CD4-positive, alpha-beta T cell (primary cell): ENCODE measurements at regions not wholly inside any gene's neighbourhood (a gene's known extent, or its start where the extent isn't known, plus 50 kb on each side); places are given as distances from the start of the nearest gene placed in this dataset.

Experiments used
- ATAC-seq: fragments of 200-7000 bp; cut with Tn5 transposase; one replicate; pipeline ENCODE4 v1.10.0; 2022; ENCODE audit warnings: mild to moderate bottlenecking; ENCODE audit not compliant: poor library complexity
- CTCF ChIA-PET: fragments of 350-600 bp; sonication (Branson Sonifier 250); formaldehyde crosslinking; loops from one replicate; lab custom pipeline; 2021; ENCODE audit warnings: antibody characterized with exemption, inconsistent platforms; lab: Charles Lee
- POLR2A ChIA-PET: fragments of 350-600 bp; sonication (Branson Sonifier 250); formaldehyde crosslinking; loops from one replicate; lab custom pipeline; 2021; ENCODE audit warnings: antibody characterized with exemption, inconsistent platforms; lab: Charles Lee
- DNase-seq, 14 experiments: peaks; one replicate each; pipeline ENCODE4 v3.0.0-alpha.2; 2013 to 2020; ENCODE audit warnings: mixed read lengths in 2 of 14
- H3K27ac ChIP-seq, 2 donors: one replicate each; pipeline versions ENCODE4 v1.5.1 to v1.7.0; 2013; ENCODE audit warnings: low read length in 2 of 2, low read depth in 1 of 2, mild to moderate bottlenecking in 1 of 2
- H3K27me3 ChIP-seq, 2 experiments: 1 replicate in 1 of 2; 2 replicates in 1 of 2; pipeline versions ENCODE4 v1.6.1 to v1.7.0; 2013; ENCODE audit warnings: low read length in 2 of 2, control low read depth in 1 of 2, mild to moderate bottlenecking in 1 of 2, moderate library complexity in 1 of 2; ENCODE audit not compliant: insufficient read depth in 2 of 2, control insufficient read depth in 1 of 2
- H3K36me3 ChIP-seq: one replicate; pipeline ENCODE4 v1.6.1; 2013; ENCODE audit warnings: low read length, control low read depth; ENCODE audit not compliant: insufficient read depth
- H3K4me1 ChIP-seq: one replicate; pipeline ENCODE4 v1.6.1; 2013; ENCODE audit warnings: low read length, control low read depth; ENCODE audit not compliant: insufficient read depth
- H3K4me3 ChIP-seq: one replicate; pipeline ENCODE4 v1.5.1; 2013; ENCODE audit warnings: mild to moderate bottlenecking, low read length, moderate library complexity
- H3K9me3 ChIP-seq, 2 experiments: 1 replicate in 1 of 2; 2 replicates in 1 of 2; pipeline versions ENCODE4 v1.6.1 to v1.7.0; 2013; ENCODE audit warnings: low read length in 2 of 2, mild to moderate bottlenecking in 2 of 2, control low read depth in 1 of 2, moderate library complexity in 1 of 2; ENCODE audit not compliant: control insufficient read depth in 1 of 2, insufficient read depth in 1 of 2
- H3K27ac Mint-ChIP-seq: one replicate; pipeline ENCODE4 v1.8.0; 2020; ENCODE audit warnings: mixed read lengths
- H3K27me3 Mint-ChIP-seq: one replicate; pipeline ENCODE4 v1.8.0; 2021; ENCODE audit warnings: mixed read lengths
- H3K36me3 Mint-ChIP-seq: one replicate; pipeline ENCODE4 v1.8.0; 2021; ENCODE audit warnings: low read depth, mixed read lengths
- H3K4me1 Mint-ChIP-seq: one replicate; pipeline ENCODE4 v1.8.0; 2021; ENCODE audit warnings: low read depth, mixed read lengths
- H3K4me3 Mint-ChIP-seq: one replicate; pipeline ENCODE4 v1.8.0; 2020; ENCODE audit warnings: mild to moderate bottlenecking, mixed read lengths
- H3K9me3 Mint-ChIP-seq: one replicate; pipeline ENCODE4 v1.8.0; 2020; ENCODE audit warnings: mixed read lengths
- intact Hi-C, 2 experiments: fragments of 100-400 bp; cut with DNase I in 1 of 2; cut with micrococcal nuclease in 1 of 2; formaldehyde crosslinking; loops; one replicate each; pipeline versions ENCODE4 v1.15.1 to v1.9.0; 2023 to 2025; cut with DNase I, micrococcal nuclease
- TF ChIP-seq, protein P1 (sequence below): fragments of 200-600 bp; IDR thresholded peaks from one replicate; pipeline ENCODE4 v1.8.0; 2022; ENCODE audit warnings: antibody characterized with exemption, mild to moderate bottlenecking

DNA sequence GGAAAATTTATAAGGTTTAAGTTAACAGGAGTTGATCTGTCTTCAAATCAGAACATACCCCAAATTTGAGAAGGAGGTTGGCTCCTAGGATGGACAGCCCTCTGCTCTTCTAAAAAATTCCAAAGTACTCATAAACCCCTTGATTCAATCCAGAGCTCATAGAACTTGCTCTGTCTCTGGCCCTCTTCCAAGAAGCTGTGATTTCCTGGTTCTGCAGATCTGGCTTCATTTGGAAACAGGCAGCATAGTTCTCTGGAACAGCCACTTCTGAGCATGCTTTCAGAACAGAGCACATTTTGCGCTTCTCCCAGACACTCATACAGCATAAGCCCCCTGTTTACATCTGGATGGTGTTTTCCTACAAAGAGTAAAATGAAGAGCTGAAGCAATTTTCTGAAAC, 96.7 kb downstream of the KBTBD8 start:
- Mint-ChIP-seq H3K36me3 (no peaks in the 10 kb centered on the region), H3K4me3 (no peak overlapping the region), H3K4me1 (no peaks in the 10 kb centered on the region), H3K27me3 (peaks cover 20% of the 10 kb centered on the region), H3K27ac (no peak overlapping the region), H3K9me3 (no peaks in the 10 kb centered on the region)
- no peaks in the 10 kb centered on the region for H3K27me3 ChIP-seq
- no peak overlapping the region for H3K4me3 ChIP-seq
- H3K27ac ChIP-seq: no peak overlapping the region
- no peaks in the 10 kb centered on the region for H3K36me3 ChIP-seq
- TF ChIP-seq, protein P1, sequence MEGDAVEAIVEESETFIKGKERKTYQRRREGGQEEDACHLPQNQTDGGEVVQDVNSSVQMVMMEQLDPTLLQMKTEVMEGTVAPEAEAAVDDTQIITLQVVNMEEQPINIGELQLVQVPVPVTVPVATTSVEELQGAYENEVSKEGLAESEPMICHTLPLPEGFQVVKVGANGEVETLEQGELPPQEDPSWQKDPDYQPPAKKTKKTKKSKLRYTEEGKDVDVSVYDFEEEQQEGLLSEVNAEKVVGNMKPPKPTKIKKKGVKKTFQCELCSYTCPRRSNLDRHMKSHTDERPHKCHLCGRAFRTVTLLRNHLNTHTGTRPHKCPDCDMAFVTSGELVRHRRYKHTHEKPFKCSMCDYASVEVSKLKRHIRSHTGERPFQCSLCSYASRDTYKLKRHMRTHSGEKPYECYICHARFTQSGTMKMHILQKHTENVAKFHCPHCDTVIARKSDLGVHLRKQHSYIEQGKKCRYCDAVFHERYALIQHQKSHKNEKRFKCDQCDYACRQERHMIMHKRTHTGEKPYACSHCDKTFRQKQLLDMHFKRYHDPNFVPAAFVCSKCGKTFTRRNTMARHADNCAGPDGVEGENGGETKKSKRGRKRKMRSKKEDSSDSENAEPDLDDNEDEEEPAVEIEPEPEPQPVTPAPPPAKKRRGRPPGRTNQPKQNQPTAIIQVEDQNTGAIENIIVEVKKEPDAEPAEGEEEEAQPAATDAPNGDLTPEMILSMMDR: no peak
- H3K4me1 ChIP-seq: no peaks in the 10 kb centered on the region
- intact Hi-C loops: no loop called here
- H3K9me3 ChIP-seq: no peaks in the 10 kb centered on the region
- ChIA-PET CTCF (no interaction called here), POLR2A (no interaction called here)
- DNase-seq (no peak), ATAC-seq (no peak)

DNA sequence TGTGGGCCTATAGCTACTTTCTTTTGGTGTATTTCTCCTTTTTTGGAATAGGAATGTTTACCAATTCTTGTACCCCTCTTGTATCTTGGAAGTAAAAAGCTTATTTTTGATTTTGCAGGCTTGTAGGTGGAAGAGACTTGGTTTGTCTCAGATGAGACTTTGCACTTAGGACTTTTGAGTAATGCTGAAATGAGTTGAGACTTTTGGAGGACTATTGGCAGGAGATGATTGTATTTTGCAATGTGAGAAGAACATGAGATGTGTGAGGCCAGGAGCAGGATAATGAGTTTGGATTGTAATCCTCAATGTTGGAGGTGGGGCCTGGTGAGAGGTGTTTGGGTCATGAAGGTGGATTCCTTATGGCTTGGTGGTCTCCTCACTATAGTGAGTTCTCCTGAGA, 106.3 kb downstream of the KBTBD8 start:
- POLR2A ChIA-PET: no interaction called here
- TF ChIP-seq, protein P1: no peak
- no peak for DNase-seq

DNA sequence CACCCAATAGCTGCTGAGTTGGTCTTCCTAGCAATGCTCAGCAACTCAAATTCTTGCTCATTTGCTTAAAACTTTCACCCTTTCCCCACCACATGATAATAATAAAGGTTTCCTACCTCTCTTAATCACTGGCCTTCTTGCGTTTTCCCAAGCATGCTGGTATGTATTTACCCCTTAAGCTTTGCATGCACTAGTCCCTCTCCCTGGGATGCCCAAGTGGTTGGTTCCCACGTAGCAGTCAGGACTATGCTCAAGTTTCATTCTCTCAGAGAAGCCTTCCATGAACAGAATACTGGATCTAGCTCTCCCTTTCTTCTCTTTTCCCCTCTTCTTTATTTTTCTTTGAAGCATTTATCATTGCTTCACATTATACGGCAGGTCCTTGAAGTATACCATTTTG, 108.8 kb downstream of the KBTBD8 start:
- CTCF ChIA-PET: no interaction called here
- Histone ChIP-seq H3K4me3 (no peak overlapping the region), H3K27ac (no peak overlapping the region), H3K36me3 (no peaks in the 10 kb centered on the region), H3K9me3 (peaks cover 0 to 5% of the 10 kb centered on the region in 2 experiments), H3K27me3 (no peaks in the 10 kb centered on the region), H3K4me1 (no peaks in the 10 kb centered on the region)
- POLR2A ChIA-PET: no interaction called here
- ATAC-seq (no peak), DNase-seq (no peak)
- Mint-ChIP-seq H3K4me1 (no peaks in the 10 kb centered on the region), H3K36me3 (no peaks in the 10 kb centered on the region), H3K27me3 (peaks cover 11% of the 10 kb centered on the region), H3K4me3 (no peak overlapping the region), H3K27ac (no peak overlapping the region), H3K9me3 (no peaks in the 10 kb centered on the region)
- intact Hi-C loops: no loop called here
- TF ChIP-seq, protein P1: no peak

More for the DNA sequence above, 106.3 kb downstream of the KBTBD8 start:
- H3K9me3 ChIP-seq: peaks cover 0 to 5% of the 10 kb centered on the region in 2 experiments
- H3K27me3 ChIP-seq: no peaks in the 10 kb centered on the region
- H3K4me1 ChIP-seq: no peaks in the 10 kb centered on the region
- H3K27ac Mint-ChIP-seq: no peak overlapping the region
- CTCF ChIA-PET: no interaction called here
- H3K4me1 Mint-ChIP-seq: no peaks in the 10 kb centered on the region
- H3K27me3 Mint-ChIP-seq: peaks cover under 1% of the 10 kb centered on the region
- no peak overlapping the region for H3K27ac ChIP-seq
- ATAC-seq: no peak
- intact Hi-C loops: no loop called here
- H3K9me3 Mint-ChIP-seq: no peaks in the 10 kb centered on the region
- no peaks in the 10 kb centered on the region for H3K36me3 Mint-ChIP-seq
- no peak overlapping the region for H3K4me3 Mint-ChIP-seq
- no peak overlapping the region for H3K4me3 ChIP-seq
- H3K36me3 ChIP-seq: no peaks in the 10 kb centered on the region
